Astrocyte (in vitro differentiated cells and primary cell): ENCODE measurements at regions not wholly inside any gene's neighbourhood (a gene's known extent, or its start where the extent isn't known, plus 50 kb on each side); places are given as distances from the start of the nearest gene placed in this dataset.

Experiments
- DNase-seq: peaks from one replicate; pipeline ENCODE4 v3.0.0-alpha.2; 2010; ENCODE audit warnings: low read depth
- FAIRE-seq: peaks from 2 replicates; lab custom pipeline; 2011; peaks lifted over from hg19 to GRCh38; lab: Jason Lieb, UNC
- H2AFZ ChIP-seq: 2 replicates; pipeline ENCODE4 v1.6.0; 2012; ENCODE audit warnings: low read depth, low read length, inconsistent platforms
- H3K27ac ChIP-seq: 2 replicates; pipeline ENCODE4 v1.5.1; 2011; ENCODE audit warnings: low read depth, low read length, inconsistent platforms
- H3K27me3 ChIP-seq: 2 replicates; pipeline ENCODE4 v1.6.0; 2011; ENCODE audit warnings: low read length, inconsistent platforms; ENCODE audit not compliant: insufficient read depth
- H3K36me3 ChIP-seq: 2 replicates; pipeline ENCODE4 v1.5.1; 2011; ENCODE audit warnings: low read length, inconsistent platforms; ENCODE audit not compliant: insufficient read depth
- H3K4me1 ChIP-seq: 2 replicates; pipeline ENCODE4 v1.5.1; 2011; ENCODE audit warnings: low read length, inconsistent platforms; ENCODE audit not compliant: insufficient read depth
- H3K4me2 ChIP-seq: 2 replicates; pipeline ENCODE4 v1.6.0; 2012; ENCODE audit warnings: low read length, inconsistent platforms
- H3K4me3 ChIP-seq: 2 replicates; pipeline ENCODE4 v1.5.1; 2011; ENCODE audit warnings: low read depth, mild to moderate bottlenecking, low read length, inconsistent platforms; ENCODE audit not compliant: insufficient read depth
- H3K79me2 ChIP-seq: 2 replicates; pipeline ENCODE4 v1.6.0; 2012; ENCODE audit warnings: mild to moderate bottlenecking, low read length, inconsistent platforms; ENCODE audit not compliant: insufficient read depth
- H3K9ac ChIP-seq: 2 replicates; pipeline ENCODE4 v1.6.0; 2012; ENCODE audit warnings: mild to moderate bottlenecking, low read length, inconsistent platforms
- H3K9me3 ChIP-seq: 2 replicates; pipeline ENCODE4 v1.5.1; 2012; ENCODE audit warnings: low read depth, mild to moderate bottlenecking, low read length, inconsistent platforms; ENCODE audit not compliant: insufficient read depth
- H4K20me1 ChIP-seq: 2 replicates; pipeline ENCODE4 v1.6.0; 2012; ENCODE audit warnings: low read length, inconsistent platforms; ENCODE audit not compliant: insufficient read depth
- H3K27ac Mint-ChIP-seq: one replicate; pipeline ENCODE4 v1.8.0; 2021; ENCODE audit warnings: mild to moderate bottlenecking, mixed read lengths; ENCODE audit not compliant: unreplicated experiment
- H3K27me3 Mint-ChIP-seq: one replicate; pipeline ENCODE4 v1.8.0; 2021; ENCODE audit warnings: low read depth, mixed read lengths; ENCODE audit not compliant: unreplicated experiment
- H3K36me3 Mint-ChIP-seq: one replicate; pipeline ENCODE4 v1.8.0; 2021; ENCODE audit warnings: low read depth, mixed read lengths; ENCODE audit not compliant: unreplicated experiment
- H3K4me1 Mint-ChIP-seq: one replicate; pipeline ENCODE4 v1.8.0; 2021; ENCODE audit warnings: low read depth, mixed read lengths; ENCODE audit not compliant: unreplicated experiment
- H3K4me3 Mint-ChIP-seq: one replicate; pipeline ENCODE4 v1.8.0; 2021; ENCODE audit warnings: mild to moderate bottlenecking, moderate library complexity, mixed read lengths; ENCODE audit not compliant: unreplicated experiment
- H3K9me3 Mint-ChIP-seq: one replicate; pipeline ENCODE4 v1.8.0; 2021; ENCODE audit warnings: mild to moderate bottlenecking, mixed read lengths; ENCODE audit not compliant: unreplicated experiment
- EZH2 ChIP-seq: IDR thresholded peaks from 2 replicates; pipeline ENCODE4 v1.6.1; 2012; ENCODE audit warnings: mild to moderate bottlenecking, low read length, inconsistent platforms; ENCODE audit not compliant: insufficient read depth
- TF ChIP-seq, protein P1 (sequence below): IDR thresholded peaks from 2 replicates; pipeline ENCODE4 v1.5.1; 2011; ENCODE audit warnings: low read depth, mild to moderate bottlenecking, inconsistent platforms, low read length, moderate library complexity; ENCODE audit not compliant: insufficient read depth

DNA sequence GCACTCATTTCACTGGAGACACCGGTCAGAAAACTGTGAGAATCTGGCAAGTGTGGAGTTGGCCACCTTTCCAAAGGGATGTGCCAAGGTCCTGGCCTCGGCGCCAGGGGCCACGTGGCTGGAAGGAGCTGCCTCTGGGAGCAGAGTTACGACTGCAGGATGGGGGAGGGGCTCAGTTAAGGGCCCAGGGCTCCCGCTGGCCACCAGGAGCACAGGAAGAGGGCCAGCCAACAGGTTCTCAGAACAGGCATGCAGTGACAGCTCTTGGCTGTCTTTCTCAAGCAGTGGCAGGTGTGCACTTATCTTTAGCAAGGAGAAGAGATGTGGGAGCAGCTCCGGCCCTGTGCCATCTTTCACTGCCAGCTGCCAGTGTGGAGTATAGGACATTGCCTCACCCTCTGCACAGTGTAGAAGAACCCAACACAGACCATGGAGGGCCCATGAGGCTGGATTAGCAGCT is 115.9 kb upstream of the RBPJ start:
- Histone ChIP-seq H3K9ac (no peak overlapping the region), H2AFZ (no peak overlapping the region), H3K36me3 (no peaks in the 10 kb centered on the region), H3K9me3 (no peaks in the 10 kb centered on the region), H3K27ac (no peak overlapping the region), H3K4me1 (peaks cover 10% of the 10 kb centered on the region), H3K27me3 (peaks cover 8% of the 10 kb centered on the region), H4K20me1 (no peaks in the 10 kb centered on the region), H3K79me2 (no peaks in the 10 kb centered on the region), H3K4me2 (no peak overlapping the region), H3K4me3 (no peak overlapping the region)
- Mint-ChIP-seq H3K36me3 (no peaks in the 10 kb centered on the region), H3K9me3 (no peaks in the 10 kb centered on the region), H3K27ac (no peak overlapping the region), H3K4me1 (no peaks in the 10 kb centered on the region), H3K4me3 (no peak overlapping the region), H3K27me3 (peaks cover 24% of the 10 kb centered on the region)
- TF ChIP-seq, protein P1, sequence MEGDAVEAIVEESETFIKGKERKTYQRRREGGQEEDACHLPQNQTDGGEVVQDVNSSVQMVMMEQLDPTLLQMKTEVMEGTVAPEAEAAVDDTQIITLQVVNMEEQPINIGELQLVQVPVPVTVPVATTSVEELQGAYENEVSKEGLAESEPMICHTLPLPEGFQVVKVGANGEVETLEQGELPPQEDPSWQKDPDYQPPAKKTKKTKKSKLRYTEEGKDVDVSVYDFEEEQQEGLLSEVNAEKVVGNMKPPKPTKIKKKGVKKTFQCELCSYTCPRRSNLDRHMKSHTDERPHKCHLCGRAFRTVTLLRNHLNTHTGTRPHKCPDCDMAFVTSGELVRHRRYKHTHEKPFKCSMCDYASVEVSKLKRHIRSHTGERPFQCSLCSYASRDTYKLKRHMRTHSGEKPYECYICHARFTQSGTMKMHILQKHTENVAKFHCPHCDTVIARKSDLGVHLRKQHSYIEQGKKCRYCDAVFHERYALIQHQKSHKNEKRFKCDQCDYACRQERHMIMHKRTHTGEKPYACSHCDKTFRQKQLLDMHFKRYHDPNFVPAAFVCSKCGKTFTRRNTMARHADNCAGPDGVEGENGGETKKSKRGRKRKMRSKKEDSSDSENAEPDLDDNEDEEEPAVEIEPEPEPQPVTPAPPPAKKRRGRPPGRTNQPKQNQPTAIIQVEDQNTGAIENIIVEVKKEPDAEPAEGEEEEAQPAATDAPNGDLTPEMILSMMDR = no peak
- TF ChIP-seq EZH2 = no peak
- FAIRE-seq (no peak), DNase-seq (no peak)

DNA sequence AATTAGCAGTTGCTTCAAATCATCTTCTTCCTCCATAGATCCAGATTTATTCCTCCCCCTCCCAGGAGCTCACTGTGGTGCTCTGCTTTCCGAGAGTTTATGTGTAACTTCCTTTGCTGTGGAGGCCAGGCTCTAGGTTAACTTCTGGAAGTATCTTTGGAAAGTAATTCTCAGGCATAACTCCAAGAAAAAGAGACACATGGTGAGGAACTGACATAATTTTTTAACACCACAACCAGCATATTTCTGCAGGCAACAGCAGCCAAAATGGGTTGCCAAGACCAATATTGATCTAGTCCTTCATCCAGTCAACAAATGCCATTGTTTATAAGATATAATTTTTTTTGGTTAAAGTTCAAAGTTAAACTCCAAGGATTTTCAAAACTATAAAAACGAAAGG is 114.5 kb upstream of the RBPJ start:
- Histone ChIP-seq H3K79me2 (no peaks in the 10 kb centered on the region), H3K4me2 (peak overlapping the region; percentile 26)
- FAIRE-seq = peak; percentile 65

DNA sequence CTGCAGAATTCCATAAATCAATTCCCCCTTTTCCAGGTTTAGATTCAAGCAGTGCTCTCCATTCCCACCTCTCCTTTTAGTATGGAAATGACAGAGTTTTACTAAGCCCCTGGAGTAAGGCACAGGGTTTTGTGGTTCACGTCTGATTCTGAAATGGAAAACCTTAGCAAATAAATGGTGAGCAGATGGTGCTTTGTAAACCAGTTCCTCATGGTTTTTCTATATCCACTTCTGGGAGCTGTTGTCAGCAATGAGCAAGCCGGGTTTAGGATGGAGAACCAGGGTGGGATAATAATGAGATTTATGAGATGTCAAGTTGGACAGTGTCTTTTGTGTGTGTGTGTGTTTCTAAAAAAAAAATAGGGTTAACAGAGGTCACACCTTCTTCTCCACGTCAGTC is 113.8 kb upstream of the RBPJ start:
- no peak overlapping the region for H3K4me3 Mint-ChIP-seq
- no peaks in the 10 kb centered on the region for H3K4me1 Mint-ChIP-seq
- Histone ChIP-seq H2AFZ (no peak overlapping the region), H3K4me1 (peaks cover 10% of the 10 kb centered on the region), H3K4me2 (peak overlapping the region; percentile 13), H3K9me3 (no peaks in the 10 kb centered on the region), H3K36me3 (no peaks in the 10 kb centered on the region), H3K9ac (no peak overlapping the region), H4K20me1 (no peaks in the 10 kb centered on the region), H3K27ac (no peak overlapping the region), H3K4me3 (no peak overlapping the region), H3K79me2 (no peaks in the 10 kb centered on the region), H3K27me3 (peaks cover 8% of the 10 kb centered on the region)
- no peaks in the 10 kb centered on the region for H3K36me3 Mint-ChIP-seq
- no peak for FAIRE-seq
- H3K9me3 Mint-ChIP-seq = no peaks in the 10 kb centered on the region
- DNase-seq = peak; percentile 31
- peaks cover 17% of the 10 kb centered on the region for H3K27me3 Mint-ChIP-seq
- H3K27ac Mint-ChIP-seq = peak overlapping the region; percentile 7
- no peak for TF ChIP-seq EZH2
- TF ChIP-seq, protein P1 = no peak

More for the DNA sequence above, 114.5 kb upstream of the RBPJ start:
- peaks cover 8% of the 10 kb centered on the region for H3K27me3 ChIP-seq
- no peaks in the 10 kb centered on the region for H3K4me1 Mint-ChIP-seq
- peaks cover 10% of the 10 kb centered on the region for H3K4me1 ChIP-seq
- H2AFZ ChIP-seq = no peak overlapping the region
- no peaks in the 10 kb centered on the region for H3K36me3 Mint-ChIP-seq
- H3K9me3 Mint-ChIP-seq = no peaks in the 10 kb centered on the region
- H3K4me3 Mint-ChIP-seq = no peak overlapping the region
- H3K9ac ChIP-seq = no peak overlapping the region
- TF ChIP-seq, protein P1 = no peak
- no peak for TF ChIP-seq EZH2
- peak; percentile 93 for DNase-seq
- H3K27ac Mint-ChIP-seq = no peak overlapping the region
- H3K4me3 ChIP-seq = no peak overlapping the region
- no peaks in the 10 kb centered on the region for H3K36me3 ChIP-seq
- H3K9me3 ChIP-seq = no peaks in the 10 kb centered on the region
- H3K27ac ChIP-seq = no peak overlapping the region
- H4K20me1 ChIP-seq = no peaks in the 10 kb centered on the region
- peaks cover 21% of the 10 kb centered on the region for H3K27me3 Mint-ChIP-seq
